ENCODE measurements at regions not wholly inside any gene's neighbourhood (a gene's known extent, or its start where the extent isn't known, plus 50 kb on each side); places are given as distances from the start of the nearest gene placed in this dataset.

- H4K20me1 ChIP-seq (ENCODE audit: insufficient read depth, low read length), result no peaks in the 10 kb centered on the region
- no peak overlapping the region for H3K4me2 ChIP-seq (ENCODE audit: insufficient read depth, low read length)
- H3K27me3 ChIP-seq (ENCODE audit: insufficient read depth, low read length), result no peaks in the 10 kb centered on the region
- no peaks in the 10 kb centered on the region for H3K79me2 ChIP-seq (ENCODE audit: insufficient read depth, low read length)
- DNase-seq (ENCODE audit: insufficient read length, low spot score, missing footprints), result no peak
- TF ChIP-seq CTCF (IDR thresholded peaks at IDR 0.05; ENCODE audit: extremely low read depth, low read depth, low read length), result no peak
- H3K9me3 ChIP-seq (ENCODE audit: low read depth, low read length), result no peaks in the 10 kb centered on the region
- no peak overlapping the region for H2AFZ ChIP-seq (ENCODE audit: low read length)
- no peaks in the 10 kb centered on the region for H3K36me3 ChIP-seq (ENCODE audit: insufficient read depth, low read length)
- no peaks in the 10 kb centered on the region for H3K4me1 ChIP-seq (ENCODE audit: insufficient read depth, low read length)
- H3K4me3 ChIP-seq (ENCODE audit: insufficient read depth, low read length), result no peak overlapping the region
- H3K27ac ChIP-seq (ENCODE audit: low read depth, low read length), result no peak overlapping the region
Observed at GRCh38 chr16:73998707-73999106, 297.9 kb upstream of the PSMD7 start.

- H3K4me2 ChIP-seq (ENCODE audit: insufficient read depth, low read length), result no peak overlapping the region
- H2AFZ ChIP-seq (ENCODE audit: low read length), result no peak overlapping the region
- H3K4me1 ChIP-seq (ENCODE audit: insufficient read depth, low read length), result no peaks in the 10 kb centered on the region
- no peaks in the 10 kb centered on the region for H3K79me2 ChIP-seq (ENCODE audit: insufficient read depth, low read length)
- H3K27me3 ChIP-seq (ENCODE audit: insufficient read depth, low read length), result no peaks in the 10 kb centered on the region
- H3K9me3 ChIP-seq (ENCODE audit: low read depth, low read length), result no peaks in the 10 kb centered on the region
- H4K20me1 ChIP-seq (ENCODE audit: insufficient read depth, low read length), result no peaks in the 10 kb centered on the region
- H3K27ac ChIP-seq (ENCODE audit: low read depth, low read length), result no peak overlapping the region
- no peak overlapping the region for H3K4me3 ChIP-seq (ENCODE audit: insufficient read depth, low read length)
- no peaks in the 10 kb centered on the region for H3K36me3 ChIP-seq (ENCODE audit: insufficient read depth, low read length)
- TF ChIP-seq CTCF (IDR thresholded peaks at IDR 0.05; ENCODE audit: extremely low read depth, low read depth, low read length), result no peak
- no peak for DNase-seq (ENCODE audit: insufficient read length, low spot score, missing footprints)
Observed at GRCh38 chr16:73997971-73998370, 298.6 kb upstream of the PSMD7 start.

GRCh38 chr16:73997340-73997711, 299.3 kb upstream of the PSMD7 start:
- no peak overlapping the region for H2AFZ ChIP-seq (ENCODE audit: low read length)
- TF ChIP-seq CTCF (IDR thresholded peaks at IDR 0.05; ENCODE audit: extremely low read depth, low read depth, low read length), result no peak

GRCh38 chr16:73996624-73997339, 299.8 kb upstream of the PSMD7 start:
- no peaks in the 10 kb centered on the region for H3K36me3 ChIP-seq (ENCODE audit: insufficient read depth, low read length)
- no peak overlapping the region for H3K4me2 ChIP-seq (ENCODE audit: insufficient read depth, low read length)
- H3K79me2 ChIP-seq (ENCODE audit: insufficient read depth, low read length), result no peaks in the 10 kb centered on the region
- no peaks in the 10 kb centered on the region for H3K27me3 ChIP-seq (ENCODE audit: insufficient read depth, low read length)
- TF ChIP-seq CTCF (IDR thresholded peaks at IDR 0.05; ENCODE audit: extremely low read depth, low read depth, low read length), result no peak
- no peaks in the 10 kb centered on the region for H4K20me1 ChIP-seq (ENCODE audit: insufficient read depth, low read length)
- no peak overlapping the region for H3K27ac ChIP-seq (ENCODE audit: low read depth, low read length)
- H3K4me1 ChIP-seq (ENCODE audit: insufficient read depth, low read length), result no peaks in the 10 kb centered on the region
- H3K4me3 ChIP-seq (ENCODE audit: insufficient read depth, low read length), result no peak overlapping the region
- H3K9me3 ChIP-seq (ENCODE audit: low read depth, low read length), result no peaks in the 10 kb centered on the region
- no peak for DNase-seq (ENCODE audit: insufficient read length, low spot score, missing footprints)
- no peak overlapping the region for H2AFZ ChIP-seq (ENCODE audit: low read length)

More at GRCh38 chr16:73997340-73997711, 299.3 kb upstream of the PSMD7 start:
- Histone ChIP-seq H3K4me3 (ENCODE audit: insufficient read depth, low read length) (no peak overlapping the region), H3K36me3 (ENCODE audit: insufficient read depth, low read length) (no peaks in the 10 kb centered on the region), H3K4me2 (ENCODE audit: insufficient read depth, low read length) (no peak overlapping the region), H4K20me1 (ENCODE audit: insufficient read depth, low read length) (no peaks in the 10 kb centered on the region), H3K79me2 (ENCODE audit: insufficient read depth, low read length) (no peaks in the 10 kb centered on the region), H3K27ac (ENCODE audit: low read depth, low read length) (no peak overlapping the region), H3K27me3 (ENCODE audit: insufficient read depth, low read length) (no peaks in the 10 kb centered on the region), H3K9me3 (ENCODE audit: low read depth, low read length) (no peaks in the 10 kb centered on the region), H3K4me1 (ENCODE audit: insufficient read depth, low read length) (no peaks in the 10 kb centered on the region)
- no peak for DNase-seq (ENCODE audit: insufficient read length, low spot score, missing footprints)
